ENCODE measurements at regions not wholly inside any gene's neighbourhood (a gene's known extent, or its start where the extent isn't known, plus 50 kb on each side); places are given as distances from the start of the nearest gene placed in this dataset.

- no peak overlapping the region for H3K4me3 Mint-ChIP-seq
- no peaks in the 10 kb centered on the region for H3K27me3 Mint-ChIP-seq
- DNase-seq (ENCODE audit: low spot score in 2 of 2) (no peak), ATAC-seq (ENCODE audit: low read depth) (no peak)
- H3K9me3 Mint-ChIP-seq, result peaks cover 4% of the 10 kb centered on the region
- H3K36me3 Mint-ChIP-seq, result no peaks in the 10 kb centered on the region
- no peak overlapping the region for H3K27ac Mint-ChIP-seq
- no peaks in the 10 kb centered on the region for H3K4me1 Mint-ChIP-seq
These were observed 269.4 kb upstream of the NBEA start for GRCh38 chr13:34672631-34673030.

GRCh38 chr13:34675626-34676025 lies 266.4 kb upstream of the NBEA start:
- ATAC-seq (ENCODE audit: low read depth) (no peak), DNase-seq (ENCODE audit: low spot score in 2 of 2) (no peak)
- H3K36me3 Mint-ChIP-seq, result no peaks in the 10 kb centered on the region
- H3K4me3 Mint-ChIP-seq, result no peak overlapping the region
- no peaks in the 10 kb centered on the region for H3K4me1 Mint-ChIP-seq
- peaks cover 4% of the 10 kb centered on the region for H3K9me3 Mint-ChIP-seq
- H3K27ac Mint-ChIP-seq, result no peak overlapping the region
- H3K27me3 Mint-ChIP-seq, result no peaks in the 10 kb centered on the region

- no peaks in the 10 kb centered on the region for H3K4me1 Mint-ChIP-seq
These were observed 263.9 kb upstream of the NBEA start for GRCh38 chr13:34678154-34678553.

GRCh38 chr13:34681405-34681955 lies 260.6 kb upstream of the NBEA start:
- Mint-ChIP-seq H3K9me3 (peaks cover 2% of the 10 kb centered on the region), H3K36me3 (no peaks in the 10 kb centered on the region), H3K27me3 (no peaks in the 10 kb centered on the region), H3K4me3 (no peak overlapping the region), H3K27ac (no peak overlapping the region), H3K4me1 (no peaks in the 10 kb centered on the region)
- DNase-seq (ENCODE audit: low spot score in 2 of 2) (no peak), ATAC-seq (ENCODE audit: low read depth) (no peak)

More at GRCh38 chr13:34678154-34678553, 263.9 kb upstream of the NBEA start:
- DNase-seq (ENCODE audit: low spot score in 2 of 2) (no peak), ATAC-seq (ENCODE audit: low read depth) (no peak)
- Mint-ChIP-seq H3K36me3 (no peaks in the 10 kb centered on the region), H3K9me3 (peaks cover 2% of the 10 kb centered on the region), H3K27ac (no peak overlapping the region), H3K4me3 (no peak overlapping the region), H3K27me3 (no peaks in the 10 kb centered on the region)

GRCh38 chr13:34695063-34695462 lies 247.0 kb upstream of the NBEA start:
- Mint-ChIP-seq H3K36me3 (no peaks in the 10 kb centered on the region), H3K27me3 (no peaks in the 10 kb centered on the region), H3K4me1 (no peaks in the 10 kb centered on the region), H3K4me3 (no peak overlapping the region), H3K27ac (no peak overlapping the region), H3K9me3 (no peaks in the 10 kb centered on the region)
- ATAC-seq (ENCODE audit: low read depth), result no peak
- no peak for DNase-seq (ENCODE audit: low spot score in 2 of 2)

- Mint-ChIP-seq H3K27me3 (no peaks in the 10 kb centered on the region), H3K4me1 (no peaks in the 10 kb centered on the region), H3K36me3 (no peaks in the 10 kb centered on the region), H3K27ac (no peak overlapping the region), H3K9me3 (no peaks in the 10 kb centered on the region), H3K4me3 (no peak overlapping the region)
- DNase-seq (ENCODE audit: low spot score in 2 of 2) (no peak), ATAC-seq (ENCODE audit: low read depth) (no peak)
These were observed 245.8 kb upstream of the NBEA start for GRCh38 chr13:34696296-34696695.

GRCh38 chr13:34696741-34697140 lies 245.3 kb upstream of the NBEA start:
- Mint-ChIP-seq H3K4me1 (no peaks in the 10 kb centered on the region), H3K27me3 (no peaks in the 10 kb centered on the region), H3K9me3 (no peaks in the 10 kb centered on the region), H3K4me3 (no peak overlapping the region), H3K27ac (no peak overlapping the region), H3K36me3 (no peaks in the 10 kb centered on the region)
- DNase-seq (ENCODE audit: low spot score in 2 of 2), result no peak
- no peak for ATAC-seq (ENCODE audit: low read depth)

- H3K36me3 Mint-ChIP-seq, result no peaks in the 10 kb centered on the region
- no peaks in the 10 kb centered on the region for H3K4me1 Mint-ChIP-seq
- H3K4me3 Mint-ChIP-seq, result no peak overlapping the region
- ATAC-seq (ENCODE audit: low read depth) (no peak), DNase-seq (ENCODE audit: low spot score in 2 of 2) (no peak)
- H3K9me3 Mint-ChIP-seq, result no peaks in the 10 kb centered on the region
- no peaks in the 10 kb centered on the region for H3K27me3 Mint-ChIP-seq
- H3K27ac Mint-ChIP-seq, result no peak overlapping the region
These were observed 243.1 kb upstream of the NBEA start for GRCh38 chr13:34698945-34699344.

GRCh38 chr13:34700155-34700554 lies 241.9 kb upstream of the NBEA start:
- H3K27me3 Mint-ChIP-seq, result no peaks in the 10 kb centered on the region
- no peaks in the 10 kb centered on the region for H3K4me1 Mint-ChIP-seq
- DNase-seq (ENCODE audit: low spot score in 2 of 2) (no peak), ATAC-seq (ENCODE audit: low read depth) (no peak)
- no peaks in the 10 kb centered on the region for H3K36me3 Mint-ChIP-seq
- no peak overlapping the region for H3K4me3 Mint-ChIP-seq
- peaks cover 3% of the 10 kb centered on the region for H3K9me3 Mint-ChIP-seq
- no peak overlapping the region for H3K27ac Mint-ChIP-seq

- H3K36me3 Mint-ChIP-seq, result no peaks in the 10 kb centered on the region
- ATAC-seq (ENCODE audit: low read depth), result no peak
- no peaks in the 10 kb centered on the region for H3K27me3 Mint-ChIP-seq
- DNase-seq (ENCODE audit: low spot score in 2 of 2), result no peak
- peaks cover 6% of the 10 kb centered on the region for H3K9me3 Mint-ChIP-seq
- no peak overlapping the region for H3K4me3 Mint-ChIP-seq
- H3K27ac Mint-ChIP-seq, result no peak overlapping the region
- H3K4me1 Mint-ChIP-seq, result no peaks in the 10 kb centered on the region
These were observed 240.2 kb upstream of the NBEA start for GRCh38 chr13:34701919-34702318.

GRCh38 chr13:34708566-34709313 lies 233.3 kb upstream of the NBEA start:
- Mint-ChIP-seq H3K36me3 (no peaks in the 10 kb centered on the region), H3K4me3 (no peak overlapping the region), H3K9me3 (peaks cover 9% of the 10 kb centered on the region), H3K4me1 (no peaks in the 10 kb centered on the region), H3K27ac (no peak overlapping the region), H3K27me3 (no peaks in the 10 kb centered on the region)
- DNase-seq (ENCODE audit: low spot score in 2 of 2), result no peak
- no peak for ATAC-seq (ENCODE audit: low read depth)

GRCh38 chr13:34719060-34719875 lies 222.8 kb upstream of the NBEA start:
- ATAC-seq (ENCODE audit: low read depth), result no peak
- no peaks in the 10 kb centered on the region for H3K36me3 Mint-ChIP-seq

GRCh38 chr13:34720618-34721017 lies 221.5 kb upstream of the NBEA start:
- ATAC-seq (ENCODE audit: low read depth) (no peak), DNase-seq (ENCODE audit: low spot score in 2 of 2) (no peak)
- Mint-ChIP-seq H3K4me1 (no peaks in the 10 kb centered on the region), H3K4me3 (no peak overlapping the region), H3K27me3 (no peaks in the 10 kb centered on the region), H3K27ac (no peak overlapping the region), H3K9me3 (no peaks in the 10 kb centered on the region), H3K36me3 (no peaks in the 10 kb centered on the region)

More at GRCh38 chr13:34719060-34719875, 222.8 kb upstream of the NBEA start:
- Mint-ChIP-seq H3K9me3 (peaks cover 2% of the 10 kb centered on the region), H3K4me3 (no peak overlapping the region), H3K27me3 (no peaks in the 10 kb centered on the region), H3K4me1 (no peaks in the 10 kb centered on the region), H3K27ac (no peak overlapping the region)
- no peak for DNase-seq (ENCODE audit: low spot score in 2 of 2)

Measured in memory B cell (primary cell).